GM12878 (cell line): ENCODE measurements at regions not wholly inside any gene's neighbourhood (a gene's known extent, or its start where the extent isn't known, plus 50 kb on each side); places are given as distances from the start of the nearest gene placed in this dataset.

Experiments used
- ATAC-seq: fragments of 200-7000 bp; cut with Tn5 transposase; 3 replicates; pipeline ENCODE4 v1.9.1; 2020; ENCODE audit warnings: mild to moderate bottlenecking, moderate library complexity
- BruUV-seq: library from RNA; stranded (reverse); fragments of 400-500 nt; replicated peaks from 2 replicates; lab custom pipeline; 2021; lab: Mats Ljungman, UMichigan
- CTCF ChIA-PET: fragments of 300-600 bp; sonication (Branson Sonifier 250); formaldehyde crosslinking; extraction: SDS; loops from one replicate; lab custom pipeline; 2021; ENCODE audit warnings: inconsistent platforms; lab: Yijun Ruan, JAX
- POLR2A ChIA-PET: fragments of 350-600 bp; formaldehyde crosslinking; extraction: SDS; loops from one replicate; lab custom pipeline; 2021; ENCODE audit warnings: inconsistent platforms; lab: Charles Lee
- RAD21 ChIA-PET: fragments of 300-600 bp; sonication (Branson Sonifier 250); formaldehyde crosslinking; loops from one replicate; lab custom pipeline; 2023; ENCODE audit warnings: antibody characterized with exemption; ENCODE audit not compliant: unreplicated experiment; lab: Charles Lee
- SMC1A ChIA-PET: fragments of 300-600 bp; sonication (Branson Sonifier 250); formaldehyde crosslinking; loops from one replicate; lab custom pipeline; 2023; ENCODE audit not compliant: unreplicated experiment, uncharacterized antibody; lab: Charles Lee
- DNase-seq: peaks from one replicate; pipeline ENCODE4 v3.0.0-alpha.2; 2011; ENCODE audit warnings: low read depth, low spot score
- FAIRE-seq: peaks from 3 replicates; lab custom pipeline; 2011; peaks lifted over from hg19 to GRCh38; lab: Jason Lieb, UNC
- H2AFZ ChIP-seq: 2 replicates; pipeline ENCODE4 v1.6.0; 2011; ENCODE audit warnings: low read depth, low read length, control low read depth; ENCODE audit not compliant: control insufficient read depth
- H3K27ac ChIP-seq: 2 replicates; pipeline ENCODE4 v1.5.1; 2011; ENCODE audit warnings: control low read depth; ENCODE audit not compliant: control insufficient read depth, insufficient read depth
- H3K27me3 ChIP-seq, 2 experiments: replicated peaks in 1 of 2; 2 replicates each; pipeline versions ENCODE4 v1.6.0 to v1.6.1; 2011; ENCODE audit warnings: low read length in 1 of 2; ENCODE audit not compliant: control insufficient read depth in 2 of 2, insufficient read depth in 2 of 2
- H3K36me3 ChIP-seq, 2 experiments: 2 replicates each; pipeline ENCODE4 v1.5.1; 2011; ENCODE audit warnings: low read length in 1 of 2; ENCODE audit not compliant: control insufficient read depth in 2 of 2, insufficient read depth in 2 of 2
- H3K4me1 ChIP-seq: 2 replicates; pipeline ENCODE4 v1.6.1; 2011; ENCODE audit warnings: mild to moderate bottlenecking, low read length, moderate library complexity, mixed read lengths; ENCODE audit not compliant: control insufficient read depth, insufficient read depth
- H3K4me2 ChIP-seq: 2 replicates; pipeline ENCODE4 v1.6.0; 2011; ENCODE audit warnings: control low read depth; ENCODE audit not compliant: control insufficient read depth, insufficient read depth
- H3K4me3 ChIP-seq: fragments of 200-600 bp; sonication (generic); 2 replicates; pipeline ENCODE4 v1.5.1; 2016
- H3K79me2 ChIP-seq: 2 replicates; pipeline ENCODE4 v1.6.0; 2011; ENCODE audit warnings: low read length; ENCODE audit not compliant: control insufficient read depth, insufficient read depth
- H3K9ac ChIP-seq: 2 replicates; pipeline ENCODE4 v1.8.0; 2011; ENCODE audit warnings: low read length, control low read depth, mixed read lengths; ENCODE audit not compliant: control insufficient read depth, insufficient read depth
- H3K9me3 ChIP-seq: replicated peaks from 3 replicates; pipeline ENCODE4 v1.5.1; 2011; ENCODE audit warnings: mild to moderate bottlenecking, low read length; ENCODE audit not compliant: control insufficient read depth, insufficient read depth
- H4K20me1 ChIP-seq: 2 replicates; pipeline ENCODE4 v1.6.0; 2011; ENCODE audit not compliant: control insufficient read depth, insufficient read depth
- BHLHE40 ChIP-seq, 2 experiments: fragments of 450-650 bp in 1 of 2; IDR thresholded peaks; 2 replicates each; pipeline ENCODE4 v1.6.1; 2011 to 2017; ENCODE audit warnings: low read depth in 2 of 2, borderline replicate concordance in 1 of 2, improper control_type of control experiment in 1 of 2, low read length in 1 of 2, mild to moderate bottlenecking in 1 of 2
- CEBPB ChIP-seq, 2 experiments: fragments of 150-350 bp in 1 of 2; IDR thresholded peaks; 2 replicates each; pipeline ENCODE4 v1.6.1; 2012 to 2014; ENCODE audit warnings: low read depth in 2 of 2, low read length in 2 of 2, borderline replicate concordance in 1 of 2, inconsistent platforms in 1 of 2
- CHD1 ChIP-seq: IDR thresholded peaks from 2 replicates; pipeline ENCODE4 v1.6.1; 2012; ENCODE audit warnings: low read depth, low read length, improper control_type of control experiment
- CREB1 ChIP-seq: IDR thresholded peaks from 2 replicates; pipeline ENCODE4 v1.6.1; 2012; ENCODE audit warnings: low read depth, mild to moderate bottlenecking, inconsistent platforms
- EGR1 ChIP-seq, 2 experiments: IDR thresholded peaks; 1 replicate in 1 of 2; 2 replicates in 1 of 2; pipeline ENCODE4 v1.6.1; 2011 to 2012; ENCODE audit warnings: low read depth in 2 of 2, low read length in 2 of 2, borderline replicate concordance in 1 of 2, mild to moderate bottlenecking in 1 of 2, moderate library complexity in 1 of 2
- KLF5 ChIP-seq: fragments of 450-650 bp; IDR thresholded peaks from 2 replicates; pipeline ENCODE4 v1.6.1; 2014; ENCODE audit warnings: mild to moderate bottlenecking; ENCODE audit not compliant: partially characterized antibody
- MTA3 ChIP-seq: IDR thresholded peaks from 2 replicates; pipeline ENCODE4 v1.6.1; 2012; ENCODE audit warnings: low read length, inconsistent platforms, borderline replicate concordance
- NFXL1 ChIP-seq: fragments of 450-650 bp; IDR thresholded peaks from 2 replicates; pipeline ENCODE4 v1.6.1; 2017; ENCODE audit warnings: antibody characterized with exemption, mild to moderate bottlenecking, borderline replicate concordance
- SUPT20H ChIP-seq: IDR thresholded peaks from 2 replicates; pipeline ENCODE4 v1.6.1; 2011; ENCODE audit warnings: low read depth, mild to moderate bottlenecking, low read length, moderate library complexity, borderline replicate concordance; ENCODE audit not compliant: control insufficient read depth
- YBX1 ChIP-seq: fragments of 450-650 bp; IDR thresholded peaks from 2 replicates; pipeline ENCODE4 v1.6.1; 2016; ENCODE audit warnings: antibody characterized with exemption
- ZNF24 ChIP-seq: fragments of 450-650 bp; IDR thresholded peaks from 2 replicates; pipeline ENCODE4 v1.6.1; 2017; ENCODE audit warnings: antibody characterized with exemption, mild to moderate bottlenecking
- WGBS: methylation state at CpG from one replicate; pipeline ENCODE4 v1.1.6; 2016; ENCODE audit warnings: low lambda C conversion rate; ENCODE audit not compliant: insufficient replicate concordance, insufficient coverage; ENCODE audit errors: missing lambda C conversion rate; 5-methylcytosine and 5-hydroxymethylcytosine counted together
- in situ Hi-C: fragments of 300-500 bp; cut with MboI; formaldehyde crosslinking; loops from 9 replicates; pipeline ENCODE4 v1.14.3; 2018; ENCODE audit warnings: mixed read lengths
- intact Hi-C: fragments of 100-400 bp; cut with micrococcal nuclease; formaldehyde crosslinking; loops from one replicate; pipeline ENCODE4 v1.14.2; 2022; ENCODE audit not compliant: unreplicated experiment
- TF ChIP-seq, protein P1 (sequence below): IDR thresholded peaks from 2 replicates; pipeline ENCODE4 v1.6.1; 2012; ENCODE audit warnings: low read depth, low read length, improper control_type of control experiment
- TF ChIP-seq, protein P2 (sequence below): fragments of 450-650 bp; conservative IDR thresholded peaks from 2 replicates; pipeline ENCODE4 v1.6.1; 2017; ENCODE audit warnings: mild to moderate bottlenecking, moderate library complexity

DNA sequence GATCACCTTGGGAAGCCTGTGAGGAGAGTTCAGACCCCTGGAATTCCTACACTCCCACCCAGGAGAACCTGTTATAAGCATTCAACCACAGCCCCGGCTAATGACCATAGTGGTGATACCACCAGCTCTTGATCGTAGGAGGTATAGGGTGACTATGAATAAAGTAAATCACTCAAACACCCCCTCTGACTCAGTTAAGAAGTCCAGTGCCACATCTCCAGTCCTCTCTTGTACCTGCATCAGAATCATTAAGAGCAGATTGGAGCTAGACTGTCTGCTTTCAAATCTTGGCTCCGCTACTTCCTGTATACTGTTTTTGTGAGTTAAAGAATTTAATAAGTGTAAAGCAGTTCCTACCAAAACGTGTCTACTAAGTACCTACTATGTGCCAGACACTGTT is 565.1 kb upstream of the DIPK2B start:
- Histone ChIP-seq H3K36me3 (no peaks in the 10 kb centered on the region; a peak in 1 of 4 replicates), H3K27ac (no peak overlapping the region), H2AFZ (no peak overlapping the region), H3K4me1 (peaks cover 11% of the 10 kb centered on the region), H4K20me1 (no peaks in the 10 kb centered on the region), H3K79me2 (no peaks in the 10 kb centered on the region), H3K27me3 (0 out of 4 replicates have a peak, but pooled peaks cover 0 to 3% of the 10 kb centered on the region in 2 experiments), H3K9me3 (no peaks in the 10 kb centered on the region), H3K4me3 (no peak overlapping the region), H3K9ac (no peak overlapping the region), H3K4me2 (no peak overlapping the region)
- ATAC-seq, result peak; percentile 16; the same call in 2 of the 3 replicates
- DNase-seq, result no peak
- no peak for FAIRE-seq
- SMC1A ChIA-PET, result interaction anchor here (1.2 to 4.3 kb wide), 4 partner anchors 8 to 19 kb away, joined by 3 to 20 read pairs (median 4); no protein-coding TSS in a partner anchor
- RAD21 ChIA-PET, result interaction anchor here (1.1 to 2.2 kb wide), 2 partner anchors 15 to 48 kb away, joined by 3 to 5 read pairs; no protein-coding TSS in a partner anchor
- WGBS, result 42% methylated on average over 4 of the region's 4 CpGs
- POLR2A ChIA-PET, result interaction anchor here (0.8 to 1.2 kb wide), 4 partner anchors 8 to 15 kb away, joined by 3 to 5 read pairs (median 3); no protein-coding TSS in a partner anchor
- no TSS peak for BruUV-seq
- in situ Hi-C loops (loop anchor here (25.0 kb wide), 1 partner anchor 878 kb away; no protein-coding TSS in a partner anchor), intact Hi-C loops (no loop called here)
- CTCF ChIA-PET, result interaction anchor here (1.7 kb wide), 1 partner anchor 16 kb away, joined by 4 read pairs; no protein-coding TSS in a partner anchor
- TF ChIP-seq BHLHE40 (IDR thresholded peaks at IDR 0.05; ENCODE audit: borderline replicate concordance in 1 of 2, low read depth in 2 of 2, low read length in 1 of 2) (no peak), ZNF24 (no peak), CEBPB (IDR thresholded peaks at IDR 0.05; ENCODE audit: borderline replicate concordance in 1 of 2, low read depth in 2 of 2, low read length in 2 of 2) (no peak), EGR1 (IDR thresholded peaks at IDR 0.05; ENCODE audit: borderline replicate concordance in 1 of 2, low read depth in 2 of 2, low read length in 2 of 2) (no peak), YBX1 (no peak), CREB1 (no peak), SUPT20H (no peak), KLF5 (no peak), NFXL1 (no peak), MTA3 (no peak), CHD1 (no peak)
- TF ChIP-seq, protein P1, sequence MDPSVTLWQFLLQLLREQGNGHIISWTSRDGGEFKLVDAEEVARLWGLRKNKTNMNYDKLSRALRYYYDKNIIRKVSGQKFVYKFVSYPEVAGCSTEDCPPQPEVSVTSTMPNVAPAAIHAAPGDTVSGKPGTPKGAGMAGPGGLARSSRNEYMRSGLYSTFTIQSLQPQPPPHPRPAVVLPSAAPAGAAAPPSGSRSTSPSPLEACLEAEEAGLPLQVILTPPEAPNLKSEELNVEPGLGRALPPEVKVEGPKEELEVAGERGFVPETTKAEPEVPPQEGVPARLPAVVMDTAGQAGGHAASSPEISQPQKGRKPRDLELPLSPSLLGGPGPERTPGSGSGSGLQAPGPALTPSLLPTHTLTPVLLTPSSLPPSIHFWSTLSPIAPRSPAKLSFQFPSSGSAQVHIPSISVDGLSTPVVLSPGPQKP, result no peak
- TF ChIP-seq, protein P2, sequence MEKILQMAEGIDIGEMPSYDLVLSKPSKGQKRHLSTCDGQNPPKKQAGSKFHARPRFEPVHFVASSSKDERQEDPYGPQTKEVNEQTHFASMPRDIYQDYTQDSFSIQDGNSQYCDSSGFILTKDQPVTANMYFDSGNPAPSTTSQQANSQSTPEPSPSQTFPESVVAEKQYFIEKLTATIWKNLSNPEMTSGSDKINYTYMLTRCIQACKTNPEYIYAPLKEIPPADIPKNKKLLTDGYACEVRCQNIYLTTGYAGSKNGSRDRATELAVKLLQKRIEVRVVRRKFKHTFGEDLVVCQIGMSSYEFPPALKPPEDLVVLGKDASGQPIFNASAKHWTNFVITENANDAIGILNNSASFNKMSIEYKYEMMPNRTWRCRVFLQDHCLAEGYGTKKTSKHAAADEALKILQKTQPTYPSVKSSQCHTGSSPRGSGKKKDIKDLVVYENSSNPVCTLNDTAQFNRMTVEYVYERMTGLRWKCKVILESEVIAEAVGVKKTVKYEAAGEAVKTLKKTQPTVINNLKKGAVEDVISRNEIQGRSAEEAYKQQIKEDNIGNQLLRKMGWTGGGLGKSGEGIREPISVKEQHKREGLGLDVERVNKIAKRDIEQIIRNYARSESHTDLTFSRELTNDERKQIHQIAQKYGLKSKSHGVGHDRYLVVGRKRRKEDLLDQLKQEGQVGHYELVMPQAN, result no peak
